NCI-H345 (cell line): ENCODE measurements at regions not wholly inside any gene's neighbourhood (a gene's known extent, or its start where the extent isn't known, plus 50 kb on each side); places are given as distances from the start of the nearest gene placed in this dataset.

Experiments used
- DNase-seq: peaks from one replicate; lab custom pipeline; 2025; lab: John Stamatoyannopoulos, UW

- DNase-seq, result no peak
Observed at GRCh38 chr9:115943431-115944165, 210.0 kb upstream of the PAPPA start.

GRCh38 chr9:115944166-115944948 is 209.2 kb upstream of the PAPPA start:
- DNase-seq, result peak; percentile 9

DNA sequence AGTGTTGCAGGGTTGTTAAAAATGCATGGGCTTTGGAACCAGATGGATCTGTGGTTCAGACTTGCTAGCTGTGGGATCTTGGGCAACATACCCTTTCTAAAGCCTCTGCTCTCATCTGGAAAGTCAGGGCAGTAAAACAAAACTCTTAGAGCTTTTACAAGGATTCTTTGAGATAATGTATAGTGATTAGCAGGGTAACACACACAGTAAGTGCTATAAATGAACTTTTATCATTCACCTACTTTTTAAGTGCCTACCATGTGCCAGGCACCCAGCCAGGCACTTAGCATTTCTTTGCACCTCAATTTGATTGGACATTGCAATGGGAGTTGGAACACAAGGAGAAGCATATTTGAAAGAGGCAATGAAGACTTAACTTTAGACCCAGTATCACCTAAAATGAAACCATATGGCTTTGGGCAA is 208.6 kb upstream of the PAPPA start:
- DNase-seq, result no peak

DNA sequence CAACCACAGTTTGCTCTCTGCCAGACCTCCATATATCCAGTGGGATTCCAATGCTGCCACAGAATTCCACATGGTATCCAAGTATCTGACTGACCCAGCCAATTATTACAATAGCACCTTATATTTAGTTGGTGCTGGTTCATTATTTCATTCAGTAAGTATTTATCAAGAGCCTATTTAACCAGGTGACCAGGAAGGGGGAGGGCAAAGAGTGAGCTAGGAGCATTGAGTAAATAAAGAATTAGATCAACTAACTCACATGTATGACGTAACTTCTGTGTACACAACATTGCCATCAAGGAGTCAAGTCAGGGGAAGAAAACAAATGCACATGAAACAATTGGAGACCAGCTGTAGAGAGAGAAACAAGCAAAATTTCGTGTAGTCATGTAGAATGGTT is 207.1 kb upstream of the PAPPA start:
- no peak for DNase-seq

GRCh38 chr9:115951977-115952376 is 201.6 kb upstream of the PAPPA start:
- no peak for DNase-seq

- DNase-seq, result no peak
Observed at GRCh38 chr9:115952430-115953292, 200.9 kb upstream of the PAPPA start.

DNA sequence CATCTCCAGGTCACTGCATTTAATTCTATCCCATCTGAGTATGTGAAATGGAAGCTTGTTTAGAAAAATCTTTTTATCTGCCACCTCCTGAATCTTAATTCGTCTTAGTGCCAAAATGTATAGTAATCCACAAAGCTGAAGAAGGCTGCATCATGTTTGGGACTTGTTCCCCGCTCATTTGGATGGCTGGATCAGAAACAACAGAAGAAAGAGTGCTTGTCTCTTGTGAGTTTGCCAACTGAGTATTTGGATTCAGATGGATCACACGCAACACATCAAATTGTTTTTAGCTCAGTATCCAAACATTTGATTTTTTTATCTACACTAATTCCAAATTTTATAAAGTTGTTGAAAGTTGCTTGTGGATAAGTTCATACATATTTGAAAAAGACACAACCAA is 197.2 kb upstream of the PAPPA start:
- no peak for DNase-seq

GRCh38 chr9:115957585-115957984 is 196.0 kb upstream of the PAPPA start:
- no peak for DNase-seq

DNA sequence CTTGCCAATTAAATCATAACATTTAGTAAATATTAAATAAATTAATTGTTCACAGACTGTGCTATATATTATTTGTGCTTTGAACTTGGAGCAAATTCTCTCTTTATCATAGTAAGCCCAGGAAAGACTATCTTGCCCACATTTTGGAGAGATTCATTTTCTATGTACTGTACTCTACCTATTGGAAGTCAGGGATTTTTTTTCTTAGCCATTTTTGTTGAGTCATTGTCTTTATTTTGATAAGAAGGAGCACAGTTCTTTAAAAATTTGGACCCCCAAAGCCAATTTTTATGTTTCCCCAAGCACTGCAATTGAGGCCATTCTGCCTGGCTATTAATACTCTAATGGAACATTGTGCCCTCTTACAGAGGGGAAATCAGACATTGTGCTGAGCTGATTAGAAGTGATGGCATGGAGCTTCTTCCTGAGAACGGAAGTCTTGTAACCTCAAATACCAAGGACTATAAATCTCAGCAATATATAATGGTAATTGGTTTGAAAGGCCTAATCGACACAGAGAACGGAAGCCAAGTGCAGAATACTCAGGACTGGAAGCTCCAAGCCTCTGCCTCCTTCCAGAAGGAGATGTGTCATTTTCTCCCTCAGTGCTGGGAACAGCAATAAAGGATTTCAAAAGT is 188.8 kb upstream of the PAPPA start:
- no peak for DNase-seq

GRCh38 chr9:115966660-115967059 is 186.9 kb upstream of the PAPPA start:
- no peak for DNase-seq

- DNase-seq, result no peak
Observed at GRCh38 chr9:115969096-115969495, 184.5 kb upstream of the PAPPA start.

- no peak for DNase-seq
Observed at GRCh38 chr9:115972362-115972761, 181.2 kb upstream of the PAPPA start.

DNA sequence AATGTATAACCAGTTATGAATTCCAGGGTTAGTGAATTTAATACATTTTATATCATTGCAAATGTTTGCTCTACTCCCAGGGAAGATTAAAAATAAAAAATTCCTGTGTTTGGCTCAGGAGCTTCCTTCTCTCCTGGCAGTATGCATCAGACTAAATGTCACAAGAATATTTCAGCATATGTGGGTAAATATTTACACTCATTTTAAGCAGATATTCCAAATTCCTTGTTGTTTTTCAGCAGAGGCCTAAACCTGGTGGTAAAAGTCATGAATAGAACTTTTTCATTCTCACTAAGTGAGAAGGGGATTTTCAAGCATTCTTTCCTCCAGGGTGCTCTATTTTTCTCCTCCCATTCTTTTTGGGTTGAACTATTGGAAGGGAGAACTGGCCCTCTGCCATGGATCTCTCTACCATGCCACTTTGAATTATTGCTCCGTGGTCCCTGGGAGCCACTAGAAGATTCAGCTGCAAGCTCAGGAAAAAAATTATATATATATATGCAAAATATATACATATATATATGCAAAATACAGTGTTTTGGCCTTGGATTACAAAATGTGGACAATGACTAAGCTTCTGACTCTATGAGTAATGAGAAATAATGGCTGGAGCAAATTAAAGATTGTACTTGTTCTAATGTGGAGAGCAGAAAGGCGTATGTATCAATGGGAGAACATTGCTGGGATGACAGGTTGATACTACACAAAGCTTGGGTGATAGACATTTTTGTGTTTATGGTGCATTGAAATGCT is 180.6 kb upstream of the PAPPA start:
- DNase-seq, result no peak

GRCh38 chr9:115976781-115977180 is 176.8 kb upstream of the PAPPA start:
- DNase-seq, result no peak

DNA sequence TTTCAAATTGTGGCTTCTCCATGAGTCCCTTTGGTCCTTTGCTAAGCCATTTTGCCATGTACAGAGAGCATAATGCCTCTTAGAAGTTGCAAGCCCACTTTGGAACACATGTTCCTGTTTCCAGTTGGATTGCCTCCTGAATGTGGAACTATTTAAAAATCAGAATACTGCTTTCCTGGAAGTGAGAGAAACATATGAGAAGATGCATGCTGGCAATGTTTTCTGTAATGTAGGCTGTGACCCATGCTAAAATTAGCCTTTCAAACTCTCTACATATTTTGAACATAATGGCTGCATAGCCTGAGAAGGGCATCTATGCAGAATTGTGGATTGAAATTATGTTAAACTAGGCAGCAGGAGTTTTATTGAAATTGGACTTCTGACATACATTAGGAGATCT is 175.5 kb upstream of the PAPPA start:
- DNase-seq, result no peak

DNA sequence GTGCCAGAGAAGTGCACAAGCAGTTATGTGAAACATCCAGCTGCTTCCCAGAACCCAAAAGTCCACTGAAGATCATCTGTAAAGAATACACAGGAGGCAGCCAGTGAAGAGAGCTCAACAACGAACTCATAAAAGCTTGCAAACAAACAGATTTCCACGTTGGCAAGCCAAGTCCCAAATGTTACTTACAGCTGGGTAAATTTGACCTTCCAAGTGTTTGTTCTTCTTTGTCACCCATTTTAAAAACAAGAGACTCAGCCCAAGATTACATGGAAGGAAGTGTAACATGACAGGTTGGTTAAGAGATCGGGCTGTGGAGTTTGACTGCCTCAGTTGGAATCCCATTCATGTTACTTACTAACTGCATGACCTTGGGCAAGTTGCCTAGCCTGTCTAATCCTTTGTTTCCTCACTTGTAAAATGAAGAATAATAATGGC is 174.9 kb upstream of the PAPPA start:
- DNase-seq, result peak; percentile 19

DNA sequence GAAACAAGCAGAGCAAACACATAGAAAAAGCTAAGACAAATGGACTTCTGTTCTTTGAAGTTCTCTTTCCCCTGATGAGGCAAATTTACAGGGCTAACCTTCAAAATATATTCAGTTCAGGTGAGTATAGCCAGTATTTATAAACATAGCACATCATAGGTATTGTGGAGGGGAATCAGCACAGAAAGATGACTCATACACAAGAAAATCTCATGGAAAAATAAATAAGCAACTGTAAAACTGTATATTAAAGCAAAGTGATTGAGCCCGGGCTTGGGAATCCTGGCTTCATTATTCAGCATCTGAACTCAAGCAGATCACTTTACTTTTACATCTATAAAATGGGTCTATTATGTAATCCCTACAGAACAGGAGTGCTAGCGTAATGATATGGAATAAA is 173.5 kb upstream of the PAPPA start:
- DNase-seq, result no peak

DNA sequence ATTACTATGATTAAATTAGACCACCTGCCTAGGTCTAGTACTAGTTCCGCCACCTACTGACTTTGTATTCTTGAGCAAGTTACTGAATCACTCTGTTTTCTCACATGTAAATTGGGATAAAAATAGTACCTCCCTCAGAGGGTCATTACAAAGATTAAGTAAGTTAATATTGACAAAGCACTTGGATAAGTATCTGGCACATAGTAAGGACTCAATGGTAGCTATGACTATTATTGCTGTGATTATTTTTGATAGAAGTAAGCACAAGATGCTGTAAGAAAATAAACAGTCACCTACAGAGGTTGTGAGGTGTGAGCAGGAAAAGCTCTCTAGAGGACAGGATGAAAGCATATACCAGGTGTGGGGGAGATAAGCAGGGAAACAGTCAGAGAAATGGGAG is 173.1 kb upstream of the PAPPA start:
- DNase-seq, result no peak

- DNase-seq, result no peak
Observed at GRCh38 chr9:115980976-115981375, 172.6 kb upstream of the PAPPA start.

- DNase-seq, result no peak
Observed at GRCh38 chr9:115983366-115983765, 170.2 kb upstream of the PAPPA start.

GRCh38 chr9:115985657-115986056 is 167.9 kb upstream of the PAPPA start:
- DNase-seq, result no peak
